Esophagus squamous epithelium (tissue), 5 donors: ENCODE measurements at regions not wholly inside any gene's neighbourhood (a gene's known extent, or its start where the extent isn't known, plus 50 kb on each side); places are given as distances from the start of the nearest gene placed in this dataset.

Experiments
- DNase-seq: peaks from one replicate; lab custom pipeline; 2025; lab: John Stamatoyannopoulos, UW
- H3K27ac ChIP-seq, 4 donors: fragments of 200-600 bp; sonication (generic); one replicate each; pipeline ENCODE4 v1.5.1; 2016 to 2019; ENCODE audit warnings: mild to moderate bottlenecking in 1 of 4
- H3K27me3 ChIP-seq, 4 donors: fragments of 200-600 bp; sonication (generic); 1 replicate in 3 of 4; 2 replicates in 1 of 4; pipeline versions ENCODE4 v1.5.1 to v1.6.0; 2017 to 2021; ENCODE audit warnings: antibody characterized with exemption in 1 of 4
- H3K36me3 ChIP-seq, 3 donors: fragments of 200-600 bp; sonication (generic); one replicate each; pipeline ENCODE4 v1.5.1; 2016 to 2019
- H3K4me1 ChIP-seq, 3 donors: fragments of 200-600 bp; sonication (generic); one replicate each; pipeline ENCODE4 v1.5.1; 2017 to 2019
- H3K4me3 ChIP-seq, 4 donors: fragments of 200-600 bp; sonication (generic); 1 replicate in 3 of 4; 2 replicates in 1 of 4; pipeline ENCODE4 v1.5.1; 2016 to 2019; ENCODE audit warnings: mild to moderate bottlenecking in 2 of 4, moderate library complexity in 1 of 4
- H3K9me3 ChIP-seq, 3 donors: fragments of 200-600 bp; sonication (generic); one replicate each; pipeline ENCODE4 v1.5.1; 2016 to 2019
- POLR2A ChIP-seq, 4 donors: fragments of 450-650 bp; IDR thresholded peaks; one replicate each; pipeline ENCODE4 v1.6.1; 2017; ENCODE audit warnings: antibody characterized with exemption in 4 of 4, mild to moderate bottlenecking in 4 of 4, moderate library complexity in 3 of 4
- WGBS, 2 donors: methylation state at CpG; one replicate each; pipeline ENCODE4 v1.1.5; 2018; 5-methylcytosine and 5-hydroxymethylcytosine counted together
- intact Hi-C: fragments of 100-400 bp; cut with DNase I; formaldehyde crosslinking; loops from one replicate; pipeline ENCODE4 v1.15.0; 2022
- TF ChIP-seq, protein P1 (sequence below), 6 experiments: fragments of 450-650 bp in 4 of 6; fragments of 200-600 bp in 2 of 6; sonication (generic) in 2 of 6; IDR thresholded peaks; one replicate each; pipeline ENCODE4 v1.5.1; 2016 to 2019; ENCODE audit warnings: antibody characterized with exemption in 6 of 6, mild to moderate bottlenecking in 4 of 6, moderate library complexity in 4 of 6
- donor health status: DM: yes; HTN: yes; CAD: no.

DNA sequence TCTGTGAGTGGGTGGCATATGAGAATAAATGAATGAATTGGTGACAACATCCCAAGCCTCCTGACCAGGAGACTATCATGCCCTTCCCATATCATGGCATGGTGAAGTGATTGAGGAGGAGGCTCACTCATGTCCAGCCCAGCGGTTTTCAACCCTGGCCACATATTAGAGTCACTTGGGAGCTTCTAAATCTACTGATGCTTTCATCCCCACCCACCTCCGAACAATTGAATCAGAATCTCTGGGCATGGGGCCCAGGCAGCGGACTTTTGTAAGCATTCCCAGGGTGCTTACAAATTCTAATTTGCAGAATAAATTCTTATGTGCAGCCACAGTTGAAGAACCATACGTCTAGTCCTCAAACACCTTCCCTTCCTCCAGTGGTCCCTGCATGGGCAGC lies 81.7 kb upstream of the SEC11C start:
- Histone ChIP-seq H3K9me3 (no peaks in the 10 kb centered on the region), H3K4me3 (no peak overlapping the region), H3K36me3 (no peaks in the 10 kb centered on the region), H3K27me3 (peaks cover 0 to 3% (median 0%) of the 10 kb centered on the region in 4 donors), H3K4me1 (no peaks in the 10 kb centered on the region), H3K27ac (no peak overlapping the region)
- no peak for TF ChIP-seq POLR2A (IDR thresholded peaks at IDR 0.05)
- TF ChIP-seq, protein P1, sequence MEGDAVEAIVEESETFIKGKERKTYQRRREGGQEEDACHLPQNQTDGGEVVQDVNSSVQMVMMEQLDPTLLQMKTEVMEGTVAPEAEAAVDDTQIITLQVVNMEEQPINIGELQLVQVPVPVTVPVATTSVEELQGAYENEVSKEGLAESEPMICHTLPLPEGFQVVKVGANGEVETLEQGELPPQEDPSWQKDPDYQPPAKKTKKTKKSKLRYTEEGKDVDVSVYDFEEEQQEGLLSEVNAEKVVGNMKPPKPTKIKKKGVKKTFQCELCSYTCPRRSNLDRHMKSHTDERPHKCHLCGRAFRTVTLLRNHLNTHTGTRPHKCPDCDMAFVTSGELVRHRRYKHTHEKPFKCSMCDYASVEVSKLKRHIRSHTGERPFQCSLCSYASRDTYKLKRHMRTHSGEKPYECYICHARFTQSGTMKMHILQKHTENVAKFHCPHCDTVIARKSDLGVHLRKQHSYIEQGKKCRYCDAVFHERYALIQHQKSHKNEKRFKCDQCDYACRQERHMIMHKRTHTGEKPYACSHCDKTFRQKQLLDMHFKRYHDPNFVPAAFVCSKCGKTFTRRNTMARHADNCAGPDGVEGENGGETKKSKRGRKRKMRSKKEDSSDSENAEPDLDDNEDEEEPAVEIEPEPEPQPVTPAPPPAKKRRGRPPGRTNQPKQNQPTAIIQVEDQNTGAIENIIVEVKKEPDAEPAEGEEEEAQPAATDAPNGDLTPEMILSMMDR (IDR thresholded peaks at IDR 0.05): no peak
- intact Hi-C loops: loop anchor here (5.0 kb wide), 1 partner anchor 276 kb away; no protein-coding TSS in a partner anchor
- 50 to 55% methylated on average over 4 of the region's 4 CpGs for WGBS, 2 donors
- no peak for DNase-seq

DNA sequence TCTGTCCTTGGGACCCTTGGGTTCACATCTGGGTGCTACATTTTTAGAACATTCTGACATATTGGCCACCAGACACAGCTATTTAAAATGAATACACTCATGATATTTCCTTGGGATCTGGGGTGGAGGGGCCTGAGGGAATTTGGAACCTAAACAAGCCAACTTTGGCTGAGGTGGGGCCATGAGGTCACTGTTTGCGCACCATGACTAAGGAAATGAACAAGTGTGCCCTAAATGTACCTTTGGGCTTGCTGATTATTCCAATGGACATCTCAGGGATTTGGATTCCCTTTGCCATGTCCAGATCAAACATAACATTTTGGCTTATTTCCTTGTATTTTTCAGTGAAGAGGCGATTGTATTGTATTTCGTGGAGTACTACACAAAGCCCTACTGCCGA lies 80.5 kb upstream of the SEC11C start:
- DNase-seq: no peak
- no peaks in the 10 kb centered on the region for H3K36me3 ChIP-seq
- H3K4me3 ChIP-seq: no peak overlapping the region
- intact Hi-C loops: loop anchor here (5.0 kb wide), 1 partner anchor 277 kb away; no protein-coding TSS in a partner anchor
- no peak overlapping the region for H3K27ac ChIP-seq
- no peaks in the 10 kb centered on the region for H3K9me3 ChIP-seq
- no peaks in the 10 kb centered on the region for H3K4me1 ChIP-seq
- no peak for TF ChIP-seq POLR2A (IDR thresholded peaks at IDR 0.05)
- TF ChIP-seq, protein P1 (IDR thresholded peaks at IDR 0.05): no peak
- WGBS, 2 donors: 87 to 91% methylated on average over 4 of the region's 4 CpGs
- H3K27me3 ChIP-seq: peaks cover 0 to 6% (median 0%) of the 10 kb centered on the region in 4 donors

DNA sequence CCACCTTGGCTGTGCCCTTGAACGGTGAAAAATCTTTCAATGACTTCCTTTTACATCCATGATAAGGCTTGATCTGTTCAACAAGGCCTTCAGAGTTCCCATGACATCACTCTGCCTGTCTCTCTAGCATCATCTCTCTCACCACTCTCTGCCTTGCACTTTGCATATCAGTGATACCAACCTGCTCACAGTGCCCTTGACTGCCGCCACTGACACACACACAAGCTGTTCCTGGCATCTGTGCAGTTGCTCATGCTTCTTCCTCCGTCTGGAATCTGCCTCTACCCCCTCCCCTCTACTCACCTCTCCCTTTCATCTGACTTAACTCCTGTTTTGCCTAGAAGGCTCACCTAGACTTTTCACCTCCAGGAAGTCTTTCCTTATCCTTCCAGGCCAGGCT lies 79.1 kb upstream of the SEC11C start:
- whole genome bisulfite sequencing, 2 donors: 56 to 58% methylated on average over 3 of the region's 3 CpGs
- TF ChIP-seq, protein P1 (IDR thresholded peaks at IDR 0.05): no peak
- no peak for TF ChIP-seq POLR2A (IDR thresholded peaks at IDR 0.05)
- Histone ChIP-seq H3K27ac (no peak overlapping the region), H3K4me3 (no peak overlapping the region), H3K4me1 (no peaks in the 10 kb centered on the region), H3K9me3 (no peaks in the 10 kb centered on the region), H3K36me3 (no peaks in the 10 kb centered on the region), H3K27me3 (peaks cover 0 to 6% (median 0%) of the 10 kb centered on the region in 4 donors)
- DNase-seq: no peak
- intact Hi-C loops: no loop called here

DNA sequence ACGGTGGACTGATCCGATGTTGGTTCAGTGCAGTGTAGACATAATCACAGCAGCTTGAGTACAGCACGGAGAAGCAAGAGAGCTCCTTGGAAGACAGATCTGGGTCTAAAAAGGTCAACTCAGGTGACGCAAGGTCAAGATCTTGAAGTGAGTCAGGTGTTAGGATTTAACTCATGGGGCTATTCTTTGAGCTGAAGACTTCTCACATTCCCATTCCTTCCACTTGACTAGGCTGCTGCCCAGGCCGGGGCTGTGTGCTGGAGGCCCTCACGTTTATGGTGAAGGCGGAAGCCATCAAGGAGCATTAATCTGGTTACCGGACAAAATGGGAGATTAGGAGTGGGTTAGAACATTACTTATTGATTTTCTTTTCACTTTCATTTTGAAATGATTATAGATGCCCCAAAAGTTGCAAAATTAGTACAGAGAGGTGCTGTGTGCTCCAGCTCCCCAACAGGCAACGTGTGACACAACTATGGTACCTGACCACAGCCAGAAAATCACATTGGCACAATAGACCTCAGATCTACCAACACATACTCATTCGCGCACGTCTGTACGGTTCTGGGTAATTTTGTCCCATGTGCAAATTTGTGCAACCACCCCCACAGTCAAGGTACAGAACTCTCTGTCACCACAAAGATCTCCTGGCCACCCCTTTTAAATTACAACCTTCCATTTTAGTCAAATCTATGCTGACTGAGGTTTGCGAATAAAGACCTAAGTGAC lies 77.6 kb upstream of the SEC11C start:
- no peaks in the 10 kb centered on the region for H3K9me3 ChIP-seq
- no peak for DNase-seq
- intact Hi-C loops: no loop called here
- TF ChIP-seq, protein P1 (IDR thresholded peaks at IDR 0.05): no peak
- no peak for TF ChIP-seq POLR2A (IDR thresholded peaks at IDR 0.05)
- no peaks in the 10 kb centered on the region for H3K36me3 ChIP-seq
- 93 to 95% methylated on average over 14 of the region's 14 CpGs for WGBS, 2 donors
- no peak overlapping the region for H3K27ac ChIP-seq
- no peaks in the 10 kb centered on the region for H3K4me1 ChIP-seq
- peaks cover 0 to 6% (median 0%) of the 10 kb centered on the region in 4 donors for H3K27me3 ChIP-seq
- no peak overlapping the region for H3K4me3 ChIP-seq

DNA sequence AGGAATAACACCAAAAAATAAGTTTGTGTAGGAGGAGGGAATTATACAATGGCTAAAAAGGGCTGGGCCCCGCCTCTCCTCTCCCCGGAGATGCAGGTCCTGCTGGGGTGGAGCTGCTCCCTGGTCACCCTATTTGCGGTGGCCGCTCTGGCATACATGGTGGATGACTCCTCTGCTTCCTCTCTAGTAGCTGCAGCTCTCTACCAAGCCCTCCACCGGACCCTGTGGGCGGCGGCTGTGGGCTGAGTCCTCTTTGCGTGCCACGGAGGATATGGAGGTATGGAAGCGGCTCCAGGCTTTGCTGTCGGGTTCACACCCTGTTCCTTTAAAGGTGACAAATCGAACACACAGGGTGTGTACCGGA lies 77.1 kb upstream of the SEC11C start:
- H3K27ac ChIP-seq: no peak overlapping the region
- DNase-seq: no peak
- intact Hi-C loops: no loop called here
- H3K9me3 ChIP-seq: no peaks in the 10 kb centered on the region
- H3K27me3 ChIP-seq: peaks cover 0 to 6% (median 0%) of the 10 kb centered on the region in 4 donors
- H3K36me3 ChIP-seq: no peaks in the 10 kb centered on the region
- TF ChIP-seq, protein P1 (IDR thresholded peaks at IDR 0.05): no peak
- no peak for TF ChIP-seq POLR2A (IDR thresholded peaks at IDR 0.05)
- H3K4me1 ChIP-seq: no peaks in the 10 kb centered on the region
- 78 to 94% methylated on average over 5 to 9 of the region's 13 CpGs for WGBS, 2 donors
- H3K4me3 ChIP-seq: no peak overlapping the region
